ENCODE measurements at regions not wholly inside any gene's neighbourhood (a gene's known extent, or its start where the extent isn't known, plus 50 kb on each side); places are given as distances from the start of the nearest gene placed in this dataset.

- TF ChIP-seq TEAD1 (CRISPR knock-in tag; IDR thresholded peaks at IDR 0.05) = no peak
Observed at GRCh38 chr5:68137511-68138140, 77.9 kb upstream of the PIK3R1 start (continued).

GRCh38 chr5:68134669-68135313, 80.8 kb upstream of the PIK3R1 start:
- H3K36me3 Mint-ChIP-seq = no peaks in the 10 kb centered on the region
- TF ChIP-seq IRF2 (CRISPR knock-in tag; IDR thresholded peaks at IDR 0.05; ENCODE audit: borderline replicate concordance, low read depth) (no peak), FOXP1 (CRISPR knock-in tag; IDR thresholded peaks at IDR 0.05; ENCODE audit: borderline replicate concordance) (no peak), HMGXB4 (CRISPR knock-in tag; IDR thresholded peaks at IDR 0.05) (no peak), FOXJ3 (CRISPR knock-in tag; IDR thresholded peaks at IDR 0.05; ENCODE audit: borderline replicate concordance) (no peak), ZBTB43 (CRISPR knock-in tag; IDR thresholded peaks at IDR 0.05) (no peak), ATF1 (CRISPR knock-in tag; IDR thresholded peaks at IDR 0.05) (no peak), TCF7 (CRISPR knock-in tag; IDR thresholded peaks at IDR 0.05; ENCODE audit: low read depth) (no peak), CREB1 (CRISPR knock-in tag; IDR thresholded peaks at IDR 0.05) (no peak), SMAD4 (CRISPR knock-in tag; IDR thresholded peaks at IDR 0.05) (no peak), ZNF263 (CRISPR knock-in tag; IDR thresholded peaks at IDR 0.05; ENCODE audit: low read depth) (no peak), ZNF219 (CRISPR knock-in tag; IDR thresholded peaks at IDR 0.05; ENCODE audit: borderline replicate concordance) (no peak), TP53 (CRISPR knock-in tag; IDR thresholded peaks at IDR 0.05) (no peak)
- no peaks in the 10 kb centered on the region for H3K27me3 Mint-ChIP-seq (ENCODE audit: low read depth)
- DNase-seq (ENCODE audit: low spot score) (no peak), ATAC-seq (no peak)
- ChIA-PET CTCF (interaction anchor here (1.0 to 1.1 kb wide), 2 partner anchors 112 to 118 kb away, joined by 3 read pairs; no protein-coding TSS in a partner anchor), POLR2A (no interaction called here)
- peaks cover 27% of the 10 kb centered on the region for H3K4me1 Mint-ChIP-seq
- H3K9me3 Mint-ChIP-seq = no peaks in the 10 kb centered on the region
- H3K27ac Mint-ChIP-seq = no peak overlapping the region
- no peak overlapping the region for H3K4me3 Mint-ChIP-seq

- TF ChIP-seq ZNF416 (CRISPR knock-in tag; IDR thresholded peaks at IDR 0.05) = no peak
- no peak for TF ChIP-seq MLX (CRISPR knock-in tag; IDR thresholded peaks at IDR 0.05)
- no peak for TF ChIP-seq ZNF281 (CRISPR knock-in tag; IDR thresholded peaks at IDR 0.05)
- TF ChIP-seq NFATC4 (CRISPR knock-in tag; IDR thresholded peaks at IDR 0.05) = no peak
- TF ChIP-seq NFYB (CRISPR knock-in tag; conservative IDR thresholded peaks at IDR 0.05; ENCODE audit: low read depth) = no peak
- no peak for TF ChIP-seq RORB (CRISPR knock-in tag; IDR thresholded peaks at IDR 0.05)
- CTCF ChIA-PET = interaction anchor here (1.0 to 1.1 kb wide), 2 partner anchors 112 to 118 kb away, joined by 3 read pairs; no protein-coding TSS in a partner anchor
- Mint-ChIP-seq H3K9me3 (no peaks in the 10 kb centered on the region), H3K36me3 (no peaks in the 10 kb centered on the region), H3K4me3 (no peak overlapping the region), H3K27ac (no peak overlapping the region), H3K27me3 (ENCODE audit: low read depth) (no peaks in the 10 kb centered on the region), H3K4me1 (peaks cover 25% of the 10 kb centered on the region)
- ATAC-seq (no peak), DNase-seq (ENCODE audit: low spot score) (peak; percentile 23)
- POLR2A ChIA-PET = interaction anchor here (0.5 kb wide), 1 partner anchor 647 kb away, joined by 3 read pairs; no protein-coding TSS in a partner anchor
Observed at GRCh38 chr5:68134033-68134668, 81.4 kb upstream of the PIK3R1 start.

Data from WTC11 (cell line).